SHP77 (cell line): ENCODE measurements at regions not wholly inside any gene's neighbourhood (a gene's known extent, or its start where the extent isn't known, plus 50 kb on each side); places are given as distances from the start of the nearest gene placed in this dataset.

ENCODE experiments used
- DNase-seq, 2 experiments: peaks; one replicate each; lab custom pipeline; 2025; lab: John Stamatoyannopoulos, UW

- no peak for DNase-seq
Measured at GRCh38 chrX:97766501-97767095, 882.9 kb downstream of the RPA4 start.

DNA sequence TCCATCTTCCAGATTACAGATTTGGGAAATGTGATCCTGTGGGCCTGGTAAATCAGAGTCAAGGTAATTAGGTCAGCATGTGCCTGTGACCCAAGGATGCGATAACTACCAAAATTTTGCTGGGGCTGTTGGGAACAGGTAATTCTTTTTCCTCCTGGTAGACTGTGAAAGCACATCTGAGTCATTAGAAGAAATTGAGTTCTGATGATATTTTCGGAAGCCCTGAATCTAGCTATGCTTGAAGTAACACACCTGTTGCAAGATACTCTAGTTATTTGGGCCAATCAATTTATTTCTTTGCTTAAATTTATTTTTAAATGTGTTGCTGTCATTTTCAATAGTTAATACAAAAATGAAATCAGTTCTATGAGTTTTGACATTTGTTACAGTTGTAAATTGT, 903.6 kb downstream of the RPA4 start:
- DNase-seq = no peak

- DNase-seq = no peak
Measured at GRCh38 chrX:97787849-97788248, 904.1 kb downstream of the RPA4 start.

- DNase-seq = no peak
Measured at GRCh38 chrX:97790850-97791249, 907.1 kb downstream of the RPA4 start.

GRCh38 chrX:97797076-97797475, 913.4 kb downstream of the RPA4 start:
- no peak for DNase-seq

DNA sequence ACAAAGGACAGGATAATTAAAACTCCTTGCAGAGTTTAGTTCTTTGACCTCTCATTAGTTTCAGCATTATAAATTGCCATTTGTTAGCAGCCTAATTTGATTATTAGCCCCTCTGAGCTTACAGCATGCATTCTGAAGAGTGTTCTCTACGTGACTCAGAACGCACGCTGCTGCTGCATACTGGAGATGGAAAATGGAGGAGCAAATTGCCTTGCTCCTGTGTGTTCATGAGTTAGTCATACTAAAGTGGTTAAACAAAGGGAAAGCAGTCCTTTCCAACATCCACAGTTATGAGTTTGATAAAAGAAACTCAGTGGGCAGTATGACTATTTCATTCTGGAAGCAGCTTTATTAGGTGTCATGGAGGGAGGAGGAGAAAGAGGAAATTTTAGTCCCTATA, 922.5 kb downstream of the RPA4 start:
- DNase-seq = no peak

GRCh38 chrX:97806946-97807345, 923.2 kb downstream of the RPA4 start:
- no peak for DNase-seq

DNA sequence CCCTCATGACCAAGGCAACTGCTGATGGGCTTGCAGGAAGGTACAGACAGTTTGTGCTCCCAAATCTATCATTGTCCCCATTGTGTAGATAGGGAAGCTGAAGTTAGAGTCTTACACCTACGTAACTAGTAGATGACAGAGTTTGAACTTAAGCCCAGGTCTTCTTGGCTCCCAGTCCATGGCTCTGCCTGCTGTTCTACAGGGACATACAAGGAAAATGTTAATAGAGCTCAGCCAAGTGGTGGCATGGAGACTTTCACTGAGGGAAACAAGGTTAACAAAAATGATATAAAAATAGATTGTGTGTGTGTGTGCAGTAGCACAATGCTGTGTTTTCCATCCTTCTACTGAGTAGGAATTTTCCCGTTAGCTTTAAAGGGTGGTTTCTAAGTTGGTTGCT, 936.5 kb downstream of the RPA4 start:
- no peak for DNase-seq

- no peak for DNase-seq
Measured at GRCh38 chrX:97828471-97828870, 944.8 kb downstream of the RPA4 start.

- DNase-seq = no peak
Measured at GRCh38 chrX:97835969-97836368, 952.3 kb downstream of the RPA4 start.

- DNase-seq = no peak
Measured at GRCh38 chrX:97841544-97842179, 958.0 kb downstream of the RPA4 start.

- DNase-seq = no peak
Measured at GRCh38 chrX:97842468-97843199, 958.9 kb downstream of the RPA4 start.

DNA sequence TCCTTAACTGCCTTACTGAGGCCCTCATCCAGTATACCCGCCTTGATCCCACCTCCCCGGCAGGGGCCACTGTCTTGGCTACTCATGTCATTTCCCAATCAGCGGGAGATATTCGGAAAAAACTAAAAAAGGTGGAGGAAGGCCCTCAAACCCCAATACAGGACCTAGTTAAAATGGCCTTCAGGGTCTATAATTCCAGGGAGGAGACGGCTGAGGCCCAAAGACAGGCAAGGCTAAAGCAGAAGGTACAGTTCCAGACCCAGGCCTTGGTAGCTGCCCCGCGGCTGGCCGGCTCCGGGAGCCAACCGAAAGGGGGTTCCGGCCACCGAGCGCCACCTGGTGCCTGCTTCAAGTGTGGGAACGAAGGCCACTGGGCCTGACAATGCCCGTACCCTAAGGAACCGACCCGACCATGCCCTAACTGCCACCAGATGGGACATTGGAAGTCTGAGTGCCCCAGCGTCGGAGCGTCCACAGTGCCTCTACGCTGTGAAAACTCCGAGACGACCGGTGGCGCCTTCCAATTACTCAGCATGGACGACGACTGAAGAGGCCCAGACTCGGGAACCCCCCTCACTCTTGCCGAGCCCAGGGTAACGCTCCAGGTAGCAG, 959.6 kb downstream of the RPA4 start:
- no peak for DNase-seq

DNA sequence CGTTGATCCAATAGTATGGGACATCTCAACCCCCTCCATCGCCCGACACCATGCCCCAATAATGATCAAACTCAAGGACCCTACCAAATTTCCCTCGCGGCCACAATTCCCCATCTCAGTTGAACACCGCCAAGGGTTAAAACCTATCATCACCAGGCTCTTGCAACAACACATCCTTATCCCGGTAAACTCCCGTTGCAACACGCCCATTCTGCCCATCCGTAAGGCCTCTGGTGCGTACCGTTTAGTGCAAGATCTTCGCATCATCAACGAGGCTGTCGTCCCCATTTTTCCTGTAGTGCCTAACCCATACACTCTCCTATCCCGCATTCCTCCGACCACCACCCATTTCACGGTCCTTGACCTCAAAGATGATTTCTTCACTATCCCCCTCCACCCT, 960.5 kb downstream of the RPA4 start:
- no peak for DNase-seq

DNA sequence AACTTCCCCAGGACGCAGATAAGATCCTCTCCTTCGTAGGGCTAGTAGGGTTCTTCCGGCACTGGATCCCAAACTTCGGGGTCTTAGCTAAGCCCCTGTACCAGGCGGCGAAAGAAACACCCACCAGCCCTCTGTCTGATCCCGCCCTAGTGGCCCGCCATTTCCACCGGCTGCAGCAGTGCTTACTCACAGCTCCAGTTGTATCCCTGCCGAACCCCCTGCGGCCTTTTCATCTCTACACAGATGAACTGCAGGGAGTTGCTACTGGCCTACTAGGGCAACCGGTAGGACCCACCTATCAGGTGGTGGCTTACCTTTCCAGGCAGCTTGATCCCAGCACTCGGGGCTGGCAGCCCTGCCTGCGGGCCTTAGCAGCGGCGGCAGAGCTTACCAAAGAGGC, 961.2 kb downstream of the RPA4 start:
- DNase-seq = no peak

- no peak for DNase-seq
Measured at GRCh38 chrX:97845451-97845850, 961.7 kb downstream of the RPA4 start.

DNA sequence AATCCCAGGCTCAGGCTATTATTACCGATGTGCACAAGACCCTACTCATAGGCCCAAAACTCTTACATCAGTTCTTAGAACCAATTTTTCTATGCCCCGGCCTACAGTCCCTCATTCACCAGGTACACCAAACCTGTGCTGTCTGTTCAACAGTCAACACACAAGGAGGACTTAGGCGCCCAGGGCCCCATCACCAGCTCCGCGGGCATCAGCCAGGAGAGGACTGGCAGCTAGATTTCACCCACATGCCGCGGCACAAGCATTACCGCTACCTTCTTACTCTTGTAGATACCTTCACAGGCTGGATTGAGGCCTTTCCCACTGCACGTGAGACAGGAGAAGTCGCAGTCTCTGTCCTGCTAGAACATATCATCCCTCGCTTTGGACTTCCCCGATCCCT, 962.5 kb downstream of the RPA4 start:
- DNase-seq = no peak

- DNase-seq = no peak
Measured at GRCh38 chrX:97846718-97847237, 963.1 kb downstream of the RPA4 start.

GRCh38 chrX:97847885-97848679, 964.4 kb downstream of the RPA4 start:
- no peak for DNase-seq

DNA sequence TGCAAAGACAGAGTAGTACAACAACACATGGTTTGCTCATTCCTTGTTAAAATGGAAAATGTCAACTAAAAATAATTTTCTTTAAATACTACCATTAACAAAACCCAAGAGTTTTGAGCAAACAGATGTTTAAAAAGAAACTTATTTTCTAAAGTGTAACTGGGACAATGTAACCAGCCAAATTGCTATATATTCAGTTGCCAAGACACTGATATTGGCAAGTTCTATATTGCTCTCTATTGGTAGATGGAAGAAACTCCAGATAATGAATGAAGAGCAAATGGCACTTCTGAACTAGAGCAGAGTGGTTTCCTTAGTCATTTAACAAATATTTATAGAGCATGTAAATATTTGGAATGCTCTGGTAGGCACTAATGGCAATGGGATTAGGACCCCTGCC, 966.2 kb downstream of the RPA4 start:
- DNase-seq = no peak

DNA sequence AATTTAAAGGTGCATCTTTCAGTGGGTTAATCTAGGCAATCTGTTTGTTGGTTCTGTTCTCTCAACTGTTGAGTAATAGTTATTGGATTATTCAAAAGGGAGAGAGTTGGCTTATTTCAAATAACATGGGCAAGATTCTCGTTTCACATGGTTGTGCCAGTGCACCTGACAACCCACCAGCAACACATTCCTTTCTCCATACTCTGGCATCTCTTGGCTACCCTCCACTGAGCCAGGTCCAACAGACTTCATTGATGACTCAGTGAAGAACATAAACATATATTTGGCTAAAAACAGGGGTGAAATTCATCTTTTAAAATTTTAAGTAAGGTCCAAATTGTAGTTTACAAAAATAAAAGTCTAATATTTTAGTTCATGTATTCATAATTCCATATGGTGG, 967.2 kb downstream of the RPA4 start:
- no peak for DNase-seq

GRCh38 chrX:97854086-97854485, 970.4 kb downstream of the RPA4 start:
- no peak for DNase-seq
